Activated CD4-positive, alpha-beta T cell treated with anti-CD3 and anti-CD28 coated beads, Interleukin-2, amount 50 U/mL, for 16 hours (primary cell): ENCODE measurements at regions not wholly inside any gene's neighbourhood (a gene's known extent, or its start where the extent isn't known, plus 50 kb on each side); places are given as distances from the start of the nearest gene placed in this dataset.
"Not testable (repeated sequence)": the region's sequence is repeated elsewhere in the genome, so short reads cannot be mapped to it uniquely, and the experiment has no call there.

ENCODE experiments used
- DNase-seq: peaks from one replicate; pipeline ENCODE4 v3.0.0-alpha.2; 2020

GRCh38 chr21:19440792-19441655 is 1037.4 kb upstream of the TMPRSS15 start:
- DNase-seq = no peak

- peak; percentile 0 for DNase-seq
These were observed 1054.7 kb upstream of the TMPRSS15 start for GRCh38 chr21:19458295-19458694.

GRCh38 chr21:19461481-19462205 is 1058.1 kb upstream of the TMPRSS15 start:
- no peak for DNase-seq

GRCh38 chr21:19463966-19464365 is 1060.4 kb upstream of the TMPRSS15 start:
- DNase-seq = no peak

- no peak for DNase-seq
These were observed 1065.6 kb upstream of the TMPRSS15 start for GRCh38 chr21:19468991-19469715.

GRCh38 chr21:19475525-19475924 is 1071.9 kb upstream of the TMPRSS15 start:
- no peak for DNase-seq

GRCh38 chr21:19489930-19490329 is 1086.3 kb upstream of the TMPRSS15 start:
- no peak for DNase-seq

- DNase-seq = no peak
These were observed 1086.9 kb upstream of the TMPRSS15 start for GRCh38 chr21:19490481-19490880.

- not testable (repeated sequence) for DNase-seq
These were observed 1090.1 kb upstream of the TMPRSS15 start for GRCh38 chr21:19493437-19494241.

GRCh38 chr21:19501115-19501514 is 1097.5 kb upstream of the TMPRSS15 start:
- DNase-seq = no peak

- DNase-seq = no peak
These were observed 1104.2 kb upstream of the TMPRSS15 start for GRCh38 chr21:19507682-19508260.

GRCh38 chr21:19508442-19508841 is 1104.9 kb upstream of the TMPRSS15 start:
- no peak for DNase-seq

- no peak for DNase-seq
These were observed 1105.3 kb upstream of the TMPRSS15 start for GRCh38 chr21:19508844-19509243.

- no peak for DNase-seq
These were observed 1106.5 kb upstream of the TMPRSS15 start for GRCh38 chr21:19510057-19510456.

GRCh38 chr21:19510653-19511052 is 1107.1 kb upstream of the TMPRSS15 start:
- no peak for DNase-seq

GRCh38 chr21:19522381-19522780 is 1118.8 kb upstream of the TMPRSS15 start:
- no peak for DNase-seq

- no peak for DNase-seq
These were observed 1119.5 kb upstream of the TMPRSS15 start for GRCh38 chr21:19523061-19523460.

- DNase-seq = no peak
These were observed 1120.2 kb upstream of the TMPRSS15 start for GRCh38 chr21:19523746-19524145.

- no peak for DNase-seq
These were observed 1125.4 kb upstream of the TMPRSS15 start for GRCh38 chr21:19529031-19529430.

GRCh38 chr21:19535356-19535755 is 1131.8 kb upstream of the TMPRSS15 start:
- DNase-seq = no peak

- DNase-seq = no peak
These were observed 1133.5 kb upstream of the TMPRSS15 start for GRCh38 chr21:19537116-19537515.

- no peak for DNase-seq
These were observed 1136.7 kb upstream of the TMPRSS15 start for GRCh38 chr21:19540287-19540686.
